Left ventricle myocardium inferior (tissue), 1 donor: ENCODE measurements at regions not wholly inside any gene's neighbourhood (a gene's known extent, or its start where the extent isn't known, plus 50 kb on each side); places are given as distances from the start of the nearest gene placed in this dataset.
"Not testable (repeated sequence)": the region's sequence is repeated elsewhere in the genome, so short reads cannot be mapped to it uniquely, and the experiment has no call there.

Experiments
- DNase-seq: peaks from one replicate; pipeline ENCODE4 v3.0.0-alpha.2; 2020
- H3K27ac ChIP-seq: fragments of 200-600 bp; replicated peaks from 2 replicates; pipeline ENCODE4 v1.8.0; 2021
- H3K27me3 ChIP-seq: fragments of 200-600 bp; 2 replicates; pipeline ENCODE4 v1.8.0; 2021; ENCODE audit warnings: low read depth
- H3K36me3 ChIP-seq: fragments of 200-600 bp; 2 replicates; pipeline ENCODE4 v1.8.0; 2021
- H3K4me1 ChIP-seq: fragments of 200-600 bp; 2 replicates; pipeline ENCODE4 v1.8.0; 2021
- H3K4me3 ChIP-seq: fragments of 200-600 bp; 2 replicates; pipeline ENCODE4 v1.8.0; 2021; ENCODE audit warnings: mild to moderate bottlenecking, moderate library complexity
- H3K9me3 ChIP-seq: fragments of 200-600 bp; replicated peaks from 2 replicates; pipeline ENCODE4 v1.8.0; 2021
- CTCF ChIP-seq: fragments of 200-600 bp; IDR thresholded peaks from 2 replicates; pipeline ENCODE4 v1.8.0; 2021; ENCODE audit warnings: antibody characterized with exemption, mild to moderate bottlenecking, borderline replicate concordance
- intact Hi-C: fragments of 100-400 bp; cut with micrococcal nuclease; formaldehyde crosslinking; loops from one replicate; pipeline ENCODE4 v1.11.0; 2022
- donor health status: DM: no; HTN: yes; CAD: no; lungs with severe emphysema.

GRCh38 chr14:97116546-97116945 lies 319.4 kb downstream of the VRK1 start:
- Histone ChIP-seq H3K27me3 (peaks cover 67% of the 10 kb centered on the region), H3K4me3 (no peak overlapping the region), H3K27ac (no peak overlapping the region), H3K4me1 (no peaks in the 10 kb centered on the region), H3K36me3 (no peaks in the 10 kb centered on the region), H3K9me3 (no peaks in the 10 kb centered on the region)
- no peak for DNase-seq
- intact Hi-C loops: no loop called here
- TF ChIP-seq CTCF: no peak

GRCh38 chr14:97117693-97118092 lies 320.5 kb downstream of the VRK1 start:
- H3K36me3 ChIP-seq: no peaks in the 10 kb centered on the region
- H3K4me1 ChIP-seq: no peaks in the 10 kb centered on the region
- no peak for TF ChIP-seq CTCF
- H3K9me3 ChIP-seq: no peaks in the 10 kb centered on the region
- no peak overlapping the region for H3K4me3 ChIP-seq
- no peak overlapping the region for H3K27ac ChIP-seq
- DNase-seq: no peak
- intact Hi-C loops: no loop called here
- peaks cover 63% of the 10 kb centered on the region for H3K27me3 ChIP-seq

- no peak for TF ChIP-seq CTCF
- H3K27me3 ChIP-seq: peaks cover 55% of the 10 kb centered on the region
- no peak for DNase-seq
- no peaks in the 10 kb centered on the region for H3K36me3 ChIP-seq
- H3K27ac ChIP-seq: no peak overlapping the region
- no peak overlapping the region for H3K4me3 ChIP-seq
- no peaks in the 10 kb centered on the region for H3K4me1 ChIP-seq
- intact Hi-C loops: no loop called here
- no peaks in the 10 kb centered on the region for H3K9me3 ChIP-seq
These were observed 323.0 kb downstream of the VRK1 start for GRCh38 chr14:97120204-97120603.

- DNase-seq: no peak
- H3K4me1 ChIP-seq: no peaks in the 10 kb centered on the region
- peaks cover 51% of the 10 kb centered on the region for H3K27me3 ChIP-seq
- TF ChIP-seq CTCF: no peak
- H3K4me3 ChIP-seq: no peak overlapping the region
- H3K36me3 ChIP-seq: no peaks in the 10 kb centered on the region
- H3K27ac ChIP-seq: no peak overlapping the region
- intact Hi-C loops: no loop called here
- H3K9me3 ChIP-seq: no peaks in the 10 kb centered on the region
These were observed 323.4 kb downstream of the VRK1 start for GRCh38 chr14:97120611-97121031.

GRCh38 chr14:97129639-97130038 lies 332.5 kb downstream of the VRK1 start:
- DNase-seq: no peak
- Histone ChIP-seq H3K4me3 (no peak overlapping the region), H3K9me3 (no peaks in the 10 kb centered on the region), H3K27ac (no peak overlapping the region), H3K4me1 (no peaks in the 10 kb centered on the region), H3K27me3 (peaks cover 12% of the 10 kb centered on the region), H3K36me3 (no peaks in the 10 kb centered on the region)
- intact Hi-C loops: no loop called here
- no peak for TF ChIP-seq CTCF

- H3K9me3 ChIP-seq, H3K4me1 ChIP-seq, H3K4me3 ChIP-seq, DNase-seq, intact Hi-C loops, H3K36me3 ChIP-seq, H3K27ac ChIP-seq: not testable (repeated sequence)
- H3K27me3 ChIP-seq: peaks cover 13% of the 10 kb centered on the region
These were observed 338.7 kb downstream of the VRK1 start for GRCh38 chr14:97135847-97136246.
